ENCODE measurements at regions not wholly inside any gene's neighbourhood (a gene's known extent, or its start where the extent isn't known, plus 50 kb on each side); places are given as distances from the start of the nearest gene placed in this dataset.

GRCh38 chr9:99561961-99562565 is 259.6 kb upstream of the NR4A3 start:
- H3K4me3 ChIP-seq = no peak overlapping the region
- no peaks in the 10 kb centered on the region for H3K27me3 ChIP-seq (replicated peaks; ENCODE audit: insufficient read depth)
- H3K4me1 ChIP-seq (ENCODE audit: control insufficient read depth in 1 of 2, low read depth in 2 of 2) = no peaks in the 10 kb centered on the region
- TF ChIP-seq CTCF (IDR thresholded peaks at IDR 0.05) = no peak
- no peaks in the 10 kb centered on the region for H3K9me3 ChIP-seq
- H3K27ac ChIP-seq = no peak overlapping the region
- ATAC-seq (ENCODE audit: insufficient number of reproducible peaks, low FRiP score, low read depth) (no peak), DNase-seq (ENCODE audit: low spot score) (no peak)
- no peaks in the 10 kb centered on the region for H3K36me3 ChIP-seq

GRCh38 chr9:99563364-99563763 is 258.3 kb upstream of the NR4A3 start:
- no peaks in the 10 kb centered on the region for H3K4me1 ChIP-seq (ENCODE audit: control insufficient read depth in 1 of 2, low read depth in 2 of 2)
- ATAC-seq (ENCODE audit: insufficient number of reproducible peaks, low FRiP score, low read depth) (no peak), DNase-seq (ENCODE audit: low spot score) (no peak)
- H3K36me3 ChIP-seq = no peaks in the 10 kb centered on the region
- no peak overlapping the region for H3K4me3 ChIP-seq
- no peak for TF ChIP-seq CTCF (IDR thresholded peaks at IDR 0.05)
- H3K27ac ChIP-seq = no peak overlapping the region
- H3K27me3 ChIP-seq (replicated peaks; ENCODE audit: insufficient read depth) = no peaks in the 10 kb centered on the region
- H3K9me3 ChIP-seq = no peaks in the 10 kb centered on the region

DNA sequence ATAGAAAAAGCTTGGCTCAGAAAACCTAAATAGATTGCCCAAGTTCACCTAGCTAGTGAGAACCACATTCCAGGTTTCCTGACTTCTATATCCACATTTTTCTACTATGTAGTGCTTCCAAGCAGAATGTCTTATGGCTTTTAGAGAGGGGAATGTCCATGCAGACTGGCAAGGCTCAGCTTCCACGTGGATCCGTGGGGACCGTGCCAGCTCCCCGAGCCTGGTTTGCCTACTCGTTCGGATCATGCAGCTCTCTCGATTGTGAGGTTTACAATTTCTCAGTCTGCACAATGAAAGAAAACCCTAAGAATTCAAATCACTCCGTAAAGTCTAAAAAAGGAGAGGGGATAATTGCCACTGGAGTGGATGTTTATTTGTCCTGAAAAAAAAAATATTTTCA is 256.5 kb upstream of the NR4A3 start:
- H3K27me3 ChIP-seq (replicated peaks; ENCODE audit: insufficient read depth) = no peaks in the 10 kb centered on the region
- H3K9me3 ChIP-seq = no peaks in the 10 kb centered on the region
- no peak for DNase-seq (ENCODE audit: low spot score)
- TF ChIP-seq CTCF (IDR thresholded peaks at IDR 0.05) = no peak
- no peaks in the 10 kb centered on the region for H3K36me3 ChIP-seq
- no peaks in the 10 kb centered on the region for H3K4me1 ChIP-seq (ENCODE audit: control insufficient read depth in 1 of 2, low read depth in 2 of 2)
- no peak overlapping the region for H3K4me3 ChIP-seq
- ATAC-seq (ENCODE audit: insufficient number of reproducible peaks, low FRiP score, low read depth) = no peak
- no peak overlapping the region for H3K27ac ChIP-seq

GRCh38 chr9:99567436-99567835 is 254.2 kb upstream of the NR4A3 start:
- H3K4me3 ChIP-seq = no peak overlapping the region
- TF ChIP-seq CTCF (IDR thresholded peaks at IDR 0.05) = no peak
- peaks cover 0 to 2% of the 10 kb centered on the region in 2 donors for H3K4me1 ChIP-seq (ENCODE audit: control insufficient read depth in 1 of 2, low read depth in 2 of 2)
- no peak overlapping the region for H3K27ac ChIP-seq
- no peaks in the 10 kb centered on the region for H3K9me3 ChIP-seq
- DNase-seq (ENCODE audit: low spot score) (no peak), ATAC-seq (ENCODE audit: insufficient number of reproducible peaks, low FRiP score, low read depth) (no peak)
- H3K27me3 ChIP-seq (replicated peaks; ENCODE audit: insufficient read depth) = no peaks in the 10 kb centered on the region
- H3K36me3 ChIP-seq = no peaks in the 10 kb centered on the region

DNA sequence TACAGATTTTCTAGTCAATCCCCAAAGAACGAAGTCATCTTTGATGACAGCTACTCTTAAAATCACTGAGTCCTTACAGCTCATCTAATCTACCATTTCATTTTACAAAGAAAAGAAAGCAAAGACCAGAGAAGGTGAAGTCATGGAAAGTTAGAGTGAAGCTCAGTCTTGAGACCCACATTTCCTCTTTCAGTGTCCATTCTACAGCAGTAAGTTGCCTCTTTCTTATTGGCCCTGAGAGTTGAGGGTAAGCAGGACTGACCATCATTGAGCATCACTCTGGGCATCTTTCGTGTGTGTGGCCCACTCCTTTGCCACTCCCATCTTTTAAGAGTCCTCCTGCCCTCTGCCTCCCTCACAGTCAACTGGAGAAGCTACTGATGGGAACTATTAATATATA is 251.8 kb upstream of the NR4A3 start:
- TF ChIP-seq CTCF (IDR thresholded peaks at IDR 0.05) = no peak
- no peak for ATAC-seq (ENCODE audit: insufficient number of reproducible peaks, low FRiP score, low read depth)
- H3K9me3 ChIP-seq = no peaks in the 10 kb centered on the region
- no peaks in the 10 kb centered on the region for H3K27me3 ChIP-seq (replicated peaks; ENCODE audit: insufficient read depth)
- H3K36me3 ChIP-seq = no peaks in the 10 kb centered on the region
- H3K27ac ChIP-seq = no peak overlapping the region
- H3K4me1 ChIP-seq (ENCODE audit: control insufficient read depth in 1 of 2, low read depth in 2 of 2) = peaks cover 0 to 11% of the 10 kb centered on the region in 2 donors
- no peak overlapping the region for H3K4me3 ChIP-seq
- DNase-seq (ENCODE audit: low spot score) = no peak
